GM23338 (cell line): ENCODE measurements at regions not wholly inside any gene's neighbourhood (a gene's known extent, or its start where the extent isn't known, plus 50 kb on each side); places are given as distances from the start of the nearest gene placed in this dataset.

Experiments
- ATAC-seq: fragments of 200-7000 bp; cut with Tn5 transposase; 3 replicates; pipeline ENCODE4 v1.9.1; 2020
- DNase-seq: peaks from one replicate; pipeline ENCODE4 v3.0.0-alpha.2; 2015; ENCODE audit warnings: low spot score
- H2AFZ ChIP-seq: fragments of 200-600 bp; sonication (generic); 2 replicates; pipeline ENCODE4 v1.8.0; 2016; ENCODE audit warnings: antibody characterized with exemption, mild to moderate bottlenecking, moderate library complexity
- H3F3A ChIP-seq: fragments of 200-600 bp; sonication (generic); replicated peaks from 2 replicates; pipeline ENCODE4 v1.8.0; 2017; ENCODE audit warnings: antibody characterized with exemption, mixed run types, low read depth
- H3K27ac ChIP-seq: fragments of 200-600 bp; sonication (generic); 2 replicates; pipeline ENCODE4 v1.6.1; 2016; ENCODE audit warnings: low read depth
- H3K27me3 ChIP-seq: fragments of 200-600 bp; sonication (generic); 2 replicates; pipeline ENCODE4 v1.8.0; 2016; ENCODE audit warnings: mild to moderate bottlenecking, mixed run types, moderate library complexity; ENCODE audit not compliant: insufficient read depth
- H3K36me3 ChIP-seq: fragments of 200-600 bp; sonication (generic); 2 replicates; pipeline ENCODE4 v1.8.0; 2016; ENCODE audit warnings: mild to moderate bottlenecking; ENCODE audit not compliant: insufficient read depth
- H3K4me1 ChIP-seq: fragments of 200-600 bp; sonication (generic); 2 replicates; pipeline ENCODE4 v1.8.0; 2016; ENCODE audit warnings: mild to moderate bottlenecking, moderate library complexity; ENCODE audit not compliant: insufficient read depth
- H3K4me2 ChIP-seq: fragments of 200-600 bp; sonication (generic); 2 replicates; pipeline ENCODE4 v1.7.1; 2017; ENCODE audit warnings: mixed run types
- H3K4me3 ChIP-seq: fragments of 200-600 bp; sonication (generic); 2 replicates; pipeline ENCODE4 v1.6.1; 2016; ENCODE audit warnings: mixed run types
- H3K79me2 ChIP-seq: fragments of 200-600 bp; sonication (generic); replicated peaks from 2 replicates; pipeline ENCODE4 v1.8.0; 2017; ENCODE audit warnings: mild to moderate bottlenecking; ENCODE audit not compliant: insufficient read depth
- H3K9me2 ChIP-seq: fragments of 200-600 bp; sonication (generic); 2 replicates; pipeline ENCODE4 v1.8.0; 2017; ENCODE audit not compliant: insufficient read depth
- H4K20me1 ChIP-seq: fragments of 200-600 bp; sonication (generic); replicated peaks from 2 replicates; pipeline ENCODE4 v1.8.0; 2017; ENCODE audit warnings: mild to moderate bottlenecking; ENCODE audit not compliant: insufficient read depth
- H3K27ac Mint-ChIP-seq: 2 replicates; pipeline ENCODE4 v1.8.0; 2020; ENCODE audit warnings: inconsistent platforms, mild to moderate bottlenecking, moderate library complexity, mixed read lengths
- H3K27me3 Mint-ChIP-seq: 3 replicates; pipeline ENCODE4 v1.8.0; 2022; ENCODE audit warnings: low read depth, mild to moderate bottlenecking, moderate library complexity, mixed read lengths, inconsistent platforms; ENCODE audit not compliant: insufficient read depth, poor library complexity
- H3K36me3 Mint-ChIP-seq: 3 replicates; pipeline ENCODE4 v1.8.0; 2021; ENCODE audit warnings: low read depth, mild to moderate bottlenecking, inconsistent platforms, moderate library complexity, mixed read lengths
- H3K4me1 Mint-ChIP-seq: 3 replicates; pipeline ENCODE4 v1.8.0; 2020; ENCODE audit warnings: mild to moderate bottlenecking, inconsistent platforms, mixed read lengths
- H3K4me3 Mint-ChIP-seq: 3 replicates; pipeline ENCODE4 v1.8.0; 2021; ENCODE audit warnings: moderate library complexity, mild to moderate bottlenecking, inconsistent platforms, mixed read lengths
- H3K9me3 Mint-ChIP-seq: 3 replicates; pipeline ENCODE4 v1.8.0; 2020; ENCODE audit warnings: moderate library complexity, mild to moderate bottlenecking, inconsistent platforms, mixed read lengths
- CTCF ChIP-seq, 2 experiments: fragments of 200-600 bp in 1 of 2; sonication (generic) in 1 of 2; conservative IDR thresholded peaks; 2 replicates each; pipeline versions ENCODE4 v1.5.1 to v1.6.1; 2016 to 2017; ENCODE audit warnings: antibody characterized with exemption in 2 of 2, low read depth in 2 of 2, mild to moderate bottlenecking in 2 of 2, moderate library complexity in 1 of 2
- NANOG ChIP-seq: IDR thresholded peaks from 2 replicates; pipeline ENCODE4 v1.6.1; 2016; ENCODE audit warnings: antibody characterized with exemption, borderline replicate concordance
- POLR2AphosphoS5 ChIP-seq: IDR thresholded peaks from 2 replicates; pipeline ENCODE4 v1.6.1; 2016; ENCODE audit warnings: antibody characterized with exemption, low read depth
- ZNF331 ChIP-seq: fragments of 250-450 bp; sonication (Bioruptor Pico); IDR thresholded peaks from 2 replicates; pipeline ENCODE4 v1.5.0; 2020; ENCODE audit warnings: low read depth, mild to moderate bottlenecking, moderate library complexity
- ZNF462 ChIP-seq: fragments of 250-450 bp; sonication (Bioruptor Pico); IDR thresholded peaks from 2 replicates; pipeline ENCODE4 v1.5.0; 2020; ENCODE audit warnings: mild to moderate bottlenecking, moderate library complexity

- TF ChIP-seq ZNF462 (CRISPR knock-in tag) (no peak), ZNF331 (CRISPR knock-in tag) (no peak), NANOG (no peak), POLR2AphosphoS5 (no peak)
Measured at GRCh38 chr12:116472193-116472592, 87.0 kb upstream of the MAP1LC3B2 start (continued).

GRCh38 chr12:116473416-116473815 lies 85.8 kb upstream of the MAP1LC3B2 start:
- Histone ChIP-seq H3K4me2 (no peak overlapping the region), H2AFZ (no peak overlapping the region), H3K79me2 (no peaks in the 10 kb centered on the region), H3K27ac (no peak overlapping the region), H3K4me3 (no peak overlapping the region), H3F3A (no peaks in the 10 kb centered on the region), H3K4me1 (no peaks in the 10 kb centered on the region), H3K9me2 (0 out of 2 replicates have a peak, but pooled peaks cover 3% of the 10 kb centered on the region), H4K20me1 (no peaks in the 10 kb centered on the region), H3K27me3 (no peaks in the 10 kb centered on the region), H3K36me3 (no peaks in the 10 kb centered on the region; the same call in 1 of the 2 replicates)
- TF ChIP-seq ZNF462 (CRISPR knock-in tag) (no peak), POLR2AphosphoS5 (no peak), CTCF (conservative IDR thresholded peaks at IDR 0.05; ENCODE audit: low read depth in 2 of 2) (no peak)
- peaks cover 2% of the 10 kb centered on the region for H3K27me3 Mint-ChIP-seq
- DNase-seq (no peak), ATAC-seq (no peak)
- no peaks in the 10 kb centered on the region; the same call in 2 of the 3 replicates for H3K4me1 Mint-ChIP-seq
- peaks cover 38% of the 10 kb centered on the region for H3K9me3 Mint-ChIP-seq
- H3K27ac Mint-ChIP-seq = no peak overlapping the region
- no peak overlapping the region for H3K4me3 Mint-ChIP-seq
- H3K36me3 Mint-ChIP-seq = peaks cover 13% of the 10 kb centered on the region
